ENCODE measurements at regions not wholly inside any gene's neighbourhood (a gene's known extent, or its start where the extent isn't known, plus 50 kb on each side); places are given as distances from the start of the nearest gene placed in this dataset.
"Not testable (repeated sequence)": the region's sequence is repeated elsewhere in the genome, so short reads cannot be mapped to it uniquely, and the experiment has no call there.

- not testable (repeated sequence) for TF ChIP-seq CTCF, POLR2A (IDR thresholded peaks at IDR 0.05)
Measured at GRCh38 chr3:75427906-75428305, 236.2 kb upstream of the FRG2C start.

Measured in right lobe of liver (tissue), 4 donors.